Mesodermal cell (in vitro differentiated cells): ENCODE measurements at regions not wholly inside any gene's neighbourhood (a gene's known extent, or its start where the extent isn't known, plus 50 kb on each side); places are given as distances from the start of the nearest gene placed in this dataset.
"Not testable (repeated sequence)": the region's sequence is repeated elsewhere in the genome, so short reads cannot be mapped to it uniquely, and the experiment has no call there.

ENCODE experiments used
- H3K27ac ChIP-seq: 2 replicates; pipeline ENCODE4 v1.7.0; 2013; ENCODE audit warnings: mild to moderate bottlenecking, low read depth, low read length, moderate library complexity; ENCODE audit not compliant: severe bottlenecking
- H3K36me3 ChIP-seq: 2 replicates; pipeline ENCODE4 v1.7.1; 2013; ENCODE audit warnings: mild to moderate bottlenecking, low read length, moderate library complexity; ENCODE audit not compliant: control insufficient read depth, insufficient read depth
- H3K4me1 ChIP-seq: one replicate; pipeline ENCODE4 v1.7.1; 2013; ENCODE audit warnings: mild to moderate bottlenecking, low read length; ENCODE audit not compliant: insufficient read depth, control insufficient read depth, poor library complexity, severe bottlenecking
- H3K4me3 ChIP-seq: 2 replicates; pipeline ENCODE4 v1.7.0; 2013; ENCODE audit warnings: low read length, control low read depth, mild to moderate bottlenecking; ENCODE audit not compliant: insufficient read depth, poor library complexity, severe bottlenecking; ENCODE audit errors: extremely low read depth
- H3K9me3 ChIP-seq: 2 replicates; pipeline ENCODE4 v1.7.1; 2013; ENCODE audit warnings: mild to moderate bottlenecking, low read length, moderate library complexity; ENCODE audit not compliant: control insufficient read depth
- WGBS, 2 experiments: methylation state at CpG; one replicate each; pipeline ENCODE4 v1.1.5; 2013; ENCODE audit warnings: missing lambda C conversion rate in 2 of 2; ENCODE audit not compliant: insufficient coverage in 2 of 2; 5-methylcytosine and 5-hydroxymethylcytosine counted together

GRCh38 chr3:177487635-177488186 lies 290.4 kb upstream of the TBL1XR1 start:
- peaks cover 21% of the 10 kb centered on the region for H3K4me1 ChIP-seq
- H3K4me3 ChIP-seq, result no peak overlapping the region
- WGBS, 2 experiments, result 81 to 100% methylated on average over 2 of the region's 3 CpGs
- H3K27ac ChIP-seq, result no peak overlapping the region
- no peaks in the 10 kb centered on the region for H3K36me3 ChIP-seq
- peaks cover 4% of the 10 kb centered on the region for H3K9me3 ChIP-seq

- Histone ChIP-seq H3K4me1 (peaks cover 21% of the 10 kb centered on the region), H3K4me3 (no peak overlapping the region), H3K27ac (no peak overlapping the region), H3K36me3 (no peaks in the 10 kb centered on the region), H3K9me3 (peaks cover 4% of the 10 kb centered on the region)
- WGBS, 2 experiments, result 100% methylated on average over 1 of the region's 2 CpGs; no CpG with 5 or more reads in 1 of the 2 experiments
These were observed 291.5 kb upstream of the TBL1XR1 start for GRCh38 chr3:177488740-177489139.

- Histone ChIP-seq H3K36me3 (no peaks in the 10 kb centered on the region), H3K4me1 (peaks cover 21% of the 10 kb centered on the region), H3K9me3 (no peaks in the 10 kb centered on the region), H3K4me3 (no peak overlapping the region), H3K27ac (peak overlapping the region; percentile 68)
- WGBS, 2 experiments, result 88 to 94% methylated on average over 1 to 2 of the region's 3 CpGs
These were observed 293.3 kb upstream of the TBL1XR1 start for GRCh38 chr3:177490626-177491025.

GRCh38 chr3:177491296-177492032 lies 294.2 kb upstream of the TBL1XR1 start:
- 63 to 65% methylated on average over 4 to 5 of the region's 7 CpGs for WGBS, 2 experiments
- Histone ChIP-seq H3K27ac (peak overlapping the region; percentile 68), H3K4me3 (no peak overlapping the region), H3K4me1 (peaks cover 21% of the 10 kb centered on the region), H3K9me3 (no peaks in the 10 kb centered on the region), H3K36me3 (no peaks in the 10 kb centered on the region)

- Histone ChIP-seq H3K9me3 (no peaks in the 10 kb centered on the region), H3K36me3 (no peaks in the 10 kb centered on the region), H3K4me1 (peaks cover 18% of the 10 kb centered on the region), H3K27ac (no peak overlapping the region), H3K4me3 (no peak overlapping the region)
- 80 to 83% methylated on average over 1 to 2 of the region's 2 CpGs for WGBS, 2 experiments
These were observed 295.8 kb upstream of the TBL1XR1 start for GRCh38 chr3:177493091-177493490.

DNA sequence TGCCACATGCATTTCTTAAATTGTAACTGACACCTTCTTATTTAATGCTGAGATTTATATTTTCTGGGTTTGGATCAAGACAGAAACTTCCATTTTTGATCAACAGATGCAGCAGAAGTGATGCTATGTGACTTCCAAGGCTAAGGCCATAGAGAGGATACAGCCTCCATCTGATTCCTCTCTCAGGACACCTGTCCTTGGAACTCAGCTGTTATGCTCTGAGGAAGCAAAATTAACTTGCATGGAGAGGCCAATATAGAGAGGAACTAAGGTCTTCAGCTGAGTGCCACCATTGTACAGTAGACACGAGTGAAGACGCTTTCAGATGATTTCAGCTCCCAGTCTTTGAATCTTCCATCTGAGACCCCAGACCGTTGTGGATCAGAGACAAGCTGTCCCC lies 296.9 kb upstream of the TBL1XR1 start:
- WGBS, 2 experiments, result 88 to 92% methylated on average over 3 of the region's 3 CpGs
- Histone ChIP-seq H3K9me3 (no peaks in the 10 kb centered on the region), H3K4me3 (no peak overlapping the region), H3K36me3 (no peaks in the 10 kb centered on the region), H3K4me1 (peaks cover 10% of the 10 kb centered on the region), H3K27ac (no peak overlapping the region)

DNA sequence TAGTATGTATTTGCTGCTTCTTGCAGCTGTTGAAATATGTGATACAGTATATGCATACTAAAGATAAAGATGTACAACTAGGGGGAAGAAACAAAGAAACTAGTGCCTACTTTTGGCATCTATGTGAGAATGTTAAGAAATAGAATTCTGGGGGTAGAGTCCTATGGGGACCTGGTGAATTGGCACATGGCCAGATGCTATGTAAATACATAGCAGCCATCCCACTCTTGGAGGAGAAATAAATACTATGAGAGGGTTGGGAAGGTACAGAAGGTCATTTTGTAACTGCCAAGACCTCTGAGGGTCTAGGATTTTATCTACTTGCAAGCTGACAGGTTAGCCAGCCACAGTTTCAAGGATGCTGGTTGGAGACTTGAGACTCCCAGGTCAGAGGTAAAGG lies 298.3 kb upstream of the TBL1XR1 start:
- no peaks in the 10 kb centered on the region for H3K9me3 ChIP-seq
- no peaks in the 10 kb centered on the region for H3K36me3 ChIP-seq
- no peak overlapping the region for H3K27ac ChIP-seq
- peaks cover 10% of the 10 kb centered on the region for H3K4me1 ChIP-seq
- H3K4me3 ChIP-seq, result no peak overlapping the region

DNA sequence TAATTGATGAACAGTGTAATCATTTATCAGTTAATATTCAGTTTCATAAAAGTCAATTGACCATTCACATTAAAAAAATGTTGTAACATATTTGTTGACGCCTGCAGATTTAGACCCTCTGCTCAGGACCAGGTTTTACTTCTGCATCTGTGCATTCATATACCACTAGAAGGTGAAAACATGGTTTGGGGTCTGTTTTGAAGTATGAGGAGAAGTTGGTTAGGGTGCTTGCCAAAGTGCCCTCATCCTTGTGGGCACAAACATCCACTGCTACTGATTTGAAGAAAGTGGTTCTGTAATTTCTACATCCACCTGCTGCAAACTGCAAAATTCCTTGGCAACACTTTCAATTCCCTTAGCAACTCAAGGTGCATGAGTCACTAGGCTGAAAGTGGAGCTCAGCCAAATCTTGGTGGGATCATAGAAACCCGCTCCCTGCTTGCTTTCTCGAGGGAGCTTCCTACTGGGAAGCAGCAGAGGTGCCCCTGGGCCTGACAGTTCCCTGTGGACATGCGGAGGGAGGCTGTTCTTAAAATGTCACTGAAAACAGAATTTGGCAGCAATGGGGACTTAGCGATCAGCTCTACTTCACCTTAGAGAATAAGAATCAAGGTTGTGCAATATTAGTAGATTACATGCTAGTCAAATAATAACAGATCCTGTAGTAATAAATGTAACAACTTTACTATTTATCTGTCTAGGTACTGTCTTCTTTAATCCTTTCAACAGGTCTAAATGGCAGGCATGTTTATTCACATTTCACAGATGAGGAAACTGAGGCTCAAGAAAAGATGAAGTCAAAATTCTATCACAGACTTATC lies 301.0 kb upstream of the TBL1XR1 start:
- WGBS, 2 experiments, result 75 to 78% methylated on average over 2 of the region's 5 CpGs
- no peak overlapping the region for H3K27ac ChIP-seq
- H3K4me1 ChIP-seq, result no peaks in the 10 kb centered on the region
- H3K9me3 ChIP-seq, result no peaks in the 10 kb centered on the region
- H3K4me3 ChIP-seq, result no peak overlapping the region
- H3K36me3 ChIP-seq, result no peaks in the 10 kb centered on the region

GRCh38 chr3:177499039-177499438 lies 301.8 kb upstream of the TBL1XR1 start:
- not testable (repeated sequence) for H3K9me3 ChIP-seq, H3K4me3 ChIP-seq, H3K4me1 ChIP-seq, H3K36me3 ChIP-seq, H3K27ac ChIP-seq
- 94 to 100% methylated on average over 1 to 2 of the region's 2 CpGs for WGBS, 2 experiments

DNA sequence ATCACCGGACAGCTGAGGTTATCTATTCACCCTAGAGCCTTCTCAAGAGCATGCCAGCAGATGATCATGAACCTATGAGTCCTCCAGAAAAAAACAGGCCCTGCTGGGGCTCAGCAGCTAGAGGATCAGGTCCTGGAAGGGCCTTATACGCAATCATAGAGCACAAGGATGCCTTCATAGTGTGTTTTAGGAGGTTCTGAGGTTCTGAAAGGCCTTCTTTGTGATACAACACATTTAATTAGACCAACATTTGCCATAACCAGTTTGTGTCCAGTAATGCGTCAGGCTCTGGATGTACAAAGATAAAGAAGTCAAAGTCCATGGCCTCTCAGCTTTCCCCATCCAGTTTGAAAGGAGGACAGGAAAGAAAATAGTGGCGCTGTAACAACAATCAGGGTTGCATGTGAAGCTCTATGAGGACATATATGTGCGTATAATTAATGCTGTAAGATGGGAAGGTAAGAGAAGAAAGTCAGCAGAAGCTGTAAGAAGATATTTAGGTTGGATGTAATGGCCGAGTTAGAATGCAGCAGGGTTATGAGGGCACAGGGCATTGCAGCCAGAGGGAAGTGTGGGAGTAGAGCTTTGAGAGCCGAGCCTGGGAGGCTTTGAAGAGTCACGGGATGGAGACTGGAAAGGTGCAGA lies 302.6 kb upstream of the TBL1XR1 start:
- no peaks in the 10 kb centered on the region for H3K36me3 ChIP-seq
- H3K4me3 ChIP-seq, result no peak overlapping the region
- 94 to 96% methylated on average over 7 of the region's 8 CpGs for WGBS, 2 experiments

More for the DNA sequence above, 302.6 kb upstream of the TBL1XR1 start:
- no peaks in the 10 kb centered on the region for H3K9me3 ChIP-seq
- H3K27ac ChIP-seq, result no peak overlapping the region
- no peaks in the 10 kb centered on the region for H3K4me1 ChIP-seq
